ENCODE measurements at regions not wholly inside any gene's neighbourhood (a gene's known extent, or its start where the extent isn't known, plus 50 kb on each side); places are given as distances from the start of the nearest gene placed in this dataset.

GRCh38 chr5:144585681-144586080 is 415.0 kb downstream of the KCTD16 start:
- TF ChIP-seq, protein P1, sequence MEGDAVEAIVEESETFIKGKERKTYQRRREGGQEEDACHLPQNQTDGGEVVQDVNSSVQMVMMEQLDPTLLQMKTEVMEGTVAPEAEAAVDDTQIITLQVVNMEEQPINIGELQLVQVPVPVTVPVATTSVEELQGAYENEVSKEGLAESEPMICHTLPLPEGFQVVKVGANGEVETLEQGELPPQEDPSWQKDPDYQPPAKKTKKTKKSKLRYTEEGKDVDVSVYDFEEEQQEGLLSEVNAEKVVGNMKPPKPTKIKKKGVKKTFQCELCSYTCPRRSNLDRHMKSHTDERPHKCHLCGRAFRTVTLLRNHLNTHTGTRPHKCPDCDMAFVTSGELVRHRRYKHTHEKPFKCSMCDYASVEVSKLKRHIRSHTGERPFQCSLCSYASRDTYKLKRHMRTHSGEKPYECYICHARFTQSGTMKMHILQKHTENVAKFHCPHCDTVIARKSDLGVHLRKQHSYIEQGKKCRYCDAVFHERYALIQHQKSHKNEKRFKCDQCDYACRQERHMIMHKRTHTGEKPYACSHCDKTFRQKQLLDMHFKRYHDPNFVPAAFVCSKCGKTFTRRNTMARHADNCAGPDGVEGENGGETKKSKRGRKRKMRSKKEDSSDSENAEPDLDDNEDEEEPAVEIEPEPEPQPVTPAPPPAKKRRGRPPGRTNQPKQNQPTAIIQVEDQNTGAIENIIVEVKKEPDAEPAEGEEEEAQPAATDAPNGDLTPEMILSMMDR (conservative IDR thresholded peaks at IDR 0.05; ENCODE audit: low read length), result no peak

DNA sequence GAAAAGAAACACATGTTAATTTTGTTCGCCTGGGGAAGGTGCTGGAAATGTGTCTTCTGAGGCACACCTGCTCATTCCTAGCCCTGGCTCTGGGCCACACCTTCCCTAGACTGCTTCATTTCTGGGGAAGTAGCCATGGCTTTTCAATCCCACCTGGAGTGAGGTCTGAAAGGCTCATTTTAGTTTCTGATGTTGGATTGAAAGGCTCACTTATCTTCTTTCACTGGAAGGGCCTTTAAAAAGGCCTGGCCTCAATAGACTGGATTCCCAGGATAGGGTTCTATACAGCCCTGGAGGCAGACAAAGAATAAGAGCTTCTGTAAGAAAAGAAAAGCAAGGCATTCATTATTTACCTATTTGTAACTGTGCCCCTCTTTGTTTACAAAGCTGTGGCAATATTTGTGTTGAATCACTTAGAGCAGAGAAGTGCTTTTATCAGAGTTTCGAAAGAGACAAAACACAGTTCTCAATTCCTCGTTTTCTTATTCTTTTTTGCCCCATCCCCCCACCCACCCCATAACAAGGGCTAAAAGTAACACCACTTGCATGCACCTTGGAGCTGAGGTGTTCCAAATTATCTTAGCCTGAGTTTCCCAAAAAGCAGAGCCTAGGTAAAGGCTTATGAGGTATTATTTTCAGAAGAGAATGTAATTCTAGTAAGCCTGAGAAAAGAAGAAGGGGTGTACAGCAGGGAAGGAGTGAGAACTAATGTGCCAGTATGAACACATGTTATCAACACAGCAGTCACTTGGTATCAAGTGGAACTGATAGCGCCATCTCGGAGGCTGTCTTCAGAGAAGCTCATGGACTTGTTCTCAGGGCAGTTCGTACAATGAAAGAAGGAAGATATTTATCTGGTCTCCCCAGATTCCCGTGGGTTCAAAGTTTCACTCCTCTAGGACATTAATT is 413.1 kb downstream of the KCTD16 start:
- H3K4me3 ChIP-seq (ENCODE audit: low read length), result no peak overlapping the region
- TF ChIP-seq, protein P1 (conservative IDR thresholded peaks at IDR 0.05; ENCODE audit: low read length), result no peak
- no peak for DNase-seq (ENCODE audit: low read depth)

More at GRCh38 chr5:144585681-144586080, 415.0 kb downstream of the KCTD16 start:
- no peak overlapping the region for H3K4me3 ChIP-seq (ENCODE audit: low read length)
- DNase-seq (ENCODE audit: low read depth), result no peak

- H3K4me3 ChIP-seq (ENCODE audit: low read length), result no peak overlapping the region
- DNase-seq (ENCODE audit: low read depth), result no peak
- TF ChIP-seq, protein P1 (conservative IDR thresholded peaks at IDR 0.05; ENCODE audit: low read length), result no peak
These were observed 411.4 kb downstream of the KCTD16 start for GRCh38 chr5:144582066-144582465.

DNA sequence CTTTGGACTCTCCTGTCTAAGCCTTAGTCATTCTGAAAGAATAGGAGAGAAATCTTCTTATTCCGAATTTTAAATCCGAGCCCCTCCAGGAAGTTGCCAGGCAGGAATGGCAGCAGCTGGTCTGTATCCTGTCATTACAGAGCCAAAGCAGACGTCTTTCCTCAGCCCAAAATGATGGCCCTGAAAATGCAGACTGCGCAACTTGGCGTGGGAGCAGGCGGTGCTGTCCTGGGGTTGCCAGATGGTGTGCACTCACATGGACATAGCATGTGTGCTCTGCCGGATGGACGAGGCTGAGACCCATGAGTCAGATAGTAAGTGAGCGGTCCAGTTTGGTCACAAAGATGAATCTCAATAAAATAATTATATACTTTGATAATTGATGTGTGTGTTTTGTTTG is 410.4 kb downstream of the KCTD16 start:
- H3K4me3 ChIP-seq (ENCODE audit: low read length), result no peak overlapping the region
- DNase-seq (ENCODE audit: low read depth), result no peak
- TF ChIP-seq, protein P1 (conservative IDR thresholded peaks at IDR 0.05; ENCODE audit: low read length), result no peak

- TF ChIP-seq, protein P1 (conservative IDR thresholded peaks at IDR 0.05; ENCODE audit: low read length), result no peak
These were observed 407.0 kb downstream of the KCTD16 start for GRCh38 chr5:144577676-144578075.

DNA sequence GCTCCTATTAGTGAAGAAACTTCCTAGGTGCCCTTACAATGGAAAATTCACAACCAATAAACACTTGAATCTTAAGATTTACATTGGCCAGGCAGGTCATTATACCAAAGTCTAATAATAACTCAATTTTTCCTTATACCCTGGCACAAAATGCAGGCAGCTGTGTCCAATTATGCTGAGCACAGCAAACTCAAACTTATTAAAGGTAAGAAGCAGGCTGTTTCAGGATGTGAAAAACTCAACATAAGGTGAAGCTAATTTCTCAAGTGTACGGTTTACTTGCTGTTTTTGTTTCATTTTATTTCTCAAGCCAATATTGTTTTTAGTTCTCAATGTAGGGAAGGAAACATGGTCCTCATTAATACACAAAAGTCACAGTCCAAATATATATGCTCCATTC is 405.1 kb downstream of the KCTD16 start:
- H3K4me3 ChIP-seq (ENCODE audit: low read length), result no peak overlapping the region
- TF ChIP-seq, protein P1 (conservative IDR thresholded peaks at IDR 0.05; ENCODE audit: low read length), result no peak
- DNase-seq (ENCODE audit: low read depth), result no peak

More at GRCh38 chr5:144577676-144578075, 407.0 kb downstream of the KCTD16 start:
- no peak for DNase-seq (ENCODE audit: low read depth)
- H3K4me3 ChIP-seq (ENCODE audit: low read length), result no peak overlapping the region

DNA sequence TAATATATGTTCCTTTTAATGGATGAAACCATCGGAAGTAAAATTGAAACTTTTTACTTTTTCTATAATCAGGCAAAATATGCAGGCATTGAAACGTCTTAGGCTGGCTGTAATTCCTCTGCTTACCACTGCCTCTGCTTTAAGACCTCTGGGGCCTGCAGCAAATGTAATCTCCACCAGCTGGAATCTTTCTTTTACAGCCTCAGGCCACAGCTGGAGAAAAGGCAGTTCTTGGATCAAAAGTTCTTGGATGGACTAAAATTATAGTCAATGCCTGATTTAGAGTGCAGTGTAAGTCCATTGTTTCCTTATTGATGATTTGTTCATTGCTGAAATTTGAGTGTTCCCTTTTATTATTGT is 396.7 kb downstream of the KCTD16 start:
- TF ChIP-seq, protein P1 (conservative IDR thresholded peaks at IDR 0.05; ENCODE audit: low read length), result no peak
- peak; percentile 10 for DNase-seq (ENCODE audit: low read depth)
- H3K4me3 ChIP-seq (ENCODE audit: low read length), result no peak overlapping the region

Data from AG10803 (cell line).